Motor neuron (in vitro differentiated cells): ENCODE measurements at regions not wholly inside any gene's neighbourhood (a gene's known extent, or its start where the extent isn't known, plus 50 kb on each side); places are given as distances from the start of the nearest gene placed in this dataset.

Experiments
- ATAC-seq, 8 experiments: fragments of 200-7000 bp; cut with Tn5 transposase; replicated peaks in 6 of 8; 2 replicates each; pipeline ENCODE4 v1.8.0; 2021; ENCODE audit warnings: mild to moderate bottlenecking in 8 of 8, moderate library complexity in 8 of 8
- H3K27ac ChIP-seq, 2 donors: fragments of 250-450 bp; sonication (Bioruptor Pico); 2 replicates each; pipeline ENCODE4 v1.9.0; 2021; ENCODE audit warnings: antibody characterized with exemption in 2 of 2, mild to moderate bottlenecking in 2 of 2, moderate library complexity in 1 of 2
- H3K4me1 ChIP-seq, 2 donors: fragments of 250-450 bp; sonication (Bioruptor Pico); replicated peaks in 1 of 2; 2 replicates each; pipeline ENCODE4 v1.6.1; 2021; ENCODE audit warnings: antibody characterized with exemption in 2 of 2, mild to moderate bottlenecking in 2 of 2, moderate library complexity in 1 of 2
- H3K4me3 ChIP-seq, 5 donors: fragments of 250-450 bp; sonication (Bioruptor Pico); 2 replicates each; pipeline ENCODE4 v1.9.0; 2021; ENCODE audit warnings: antibody characterized with exemption in 5 of 5, mild to moderate bottlenecking in 5 of 5, moderate library complexity in 4 of 5
- WGBS, 10 experiments: fragments of 450-650 bp; shearing (Covaris generic); methylation state at CpG; one replicate each; pipeline ENCODE4 v1.0.0; 2022; 5-methylcytosine and 5-hydroxymethylcytosine counted together
- in situ Hi-C, 9 experiments: fragments of 400-800 bp; cut with MboI; loops; one replicate each; pipeline ENCODE4 v1.15.0; 2021; ENCODE audit warnings: low sequenced_read_pairs in 9 of 9, low pct_unique_long_range_greater_than_20kb in 2 of 9; ENCODE audit not compliant: unreplicated experiment in 9 of 9

GRCh38 chr6:37095997-37096396, 74.0 kb upstream of the PIM1 start:
- Histone ChIP-seq H3K4me3 (no peak overlapping the region), H3K27ac (no peak overlapping the region), H3K4me1 (peaks cover 0 to 11% of the 10 kb centered on the region in 2 donors)
- in situ Hi-C loops = no loop called here
- ATAC-seq = no peak
- WGBS, 10 experiments = 83 to 100% (median 100%) methylated on average over 1 of the region's 1 CpG; no CpG with 5 or more reads in 7 of the 10 experiments

GRCh38 chr6:37097335-37097734, 72.6 kb upstream of the PIM1 start:
- peaks cover 11 to 21% of the 10 kb centered on the region in 2 donors for H3K4me1 ChIP-seq
- H3K4me3 ChIP-seq = no peak overlapping the region
- in situ Hi-C loops = no loop called here
- 47 to 100% (median 79%) methylated on average over 1 to 4 of the region's 4 CpGs; no CpG with 5 or more reads in 4 of the 10 experiments for WGBS, 10 experiments
- no peak overlapping the region for H3K27ac ChIP-seq
- no peak for ATAC-seq

- Histone ChIP-seq H3K4me3 (no peak overlapping the region), H3K4me1 (peaks cover 24 to 27% of the 10 kb centered on the region in 2 donors), H3K27ac (no peak overlapping the region)
- no peak for ATAC-seq
- 39 to 89% (median 73%) methylated on average over 1 to 2 of the region's 2 CpGs; no CpG with 5 or more reads in 4 of the 10 experiments for whole genome bisulfite sequencing, 10 experiments
- in situ Hi-C loops = no loop called here
These were observed 70.5 kb upstream of the PIM1 start for GRCh38 chr6:37099442-37099841.

- Histone ChIP-seq H3K4me3 (no peak overlapping the region), H3K27ac (no peak overlapping the region), H3K4me1 (peaks cover 36 to 40% of the 10 kb centered on the region in 2 donors)
- 69 to 95% (median 85%) methylated on average over 2 to 6 of the region's 6 CpGs; no CpG with 5 or more reads in 2 of the 10 experiments for whole genome bisulfite sequencing, 10 experiments
- no peak for ATAC-seq
- in situ Hi-C loops = no loop called here
These were observed 69.2 kb upstream of the PIM1 start for GRCh38 chr6:37100745-37101144.

- Histone ChIP-seq H3K4me3 (peak overlapping the region in 4 of 5 donors; percentile 8 to 24 (median 16)), H3K27ac (peak overlapping the region; percentile 89 to 90), H3K4me1 (peaks cover 36 to 43% of the 10 kb centered on the region in 2 donors)
- WGBS, 10 experiments = 0 to 36% (median 18%) methylated on average over 1 to 4 of the region's 5 CpGs; no CpG with 5 or more reads in 5 of the 10 experiments
- in situ Hi-C loops = no loop called here
- ATAC-seq = no peak
These were observed 68.0 kb upstream of the PIM1 start for GRCh38 chr6:37101991-37102298.

GRCh38 chr6:37102299-37103168, 67.4 kb upstream of the PIM1 start:
- in situ Hi-C loops = no loop called here
- Histone ChIP-seq H3K27ac (peak overlapping the region; percentile 89 to 90), H3K4me1 (peaks cover 36 to 43% of the 10 kb centered on the region in 2 donors), H3K4me3 (peak overlapping the region; percentile 8 to 24 (median 19))
- peak; percentile 86 to 93 (median 92) for ATAC-seq
- WGBS, 10 experiments = 0 to 14% (median 0%) methylated on average over 1 to 13 of the region's 36 CpGs; no CpG with 5 or more reads in 3 of the 10 experiments

GRCh38 chr6:37103169-37104039, 66.5 kb upstream of the PIM1 start:
- peaks cover 36 to 43% of the 10 kb centered on the region in 2 donors for H3K4me1 ChIP-seq
- H3K4me3 ChIP-seq = peak overlapping the region; percentile 8 to 24 (median 19)
- 3 to 100% (median 22%) methylated on average over 1 to 9 of the region's 10 CpGs for WGBS, 10 experiments
- in situ Hi-C loops = no loop called here
- peak overlapping the region; percentile 89 to 90 for H3K27ac ChIP-seq
- ATAC-seq = peak; percentile 2 to 28 (median 10)

GRCh38 chr6:37104824-37105147, 65.2 kb upstream of the PIM1 start:
- WGBS, 10 experiments = 20 to 94% (median 70%) methylated on average over 1 to 2 of the region's 2 CpGs; no CpG with 5 or more reads in 6 of the 10 experiments
- Histone ChIP-seq H3K4me1 (peaks cover 38 to 45% of the 10 kb centered on the region in 2 donors), H3K27ac (peak overlapping the region in 1 of 2 donors; percentile 89), H3K4me3 (no peak overlapping the region)
- in situ Hi-C loops = no loop called here
- no peak for ATAC-seq

GRCh38 chr6:37105148-37106050, 64.6 kb upstream of the PIM1 start:
- peaks cover 44 to 51% of the 10 kb centered on the region in 2 donors for H3K4me1 ChIP-seq
- in situ Hi-C loops = no loop called here
- no peak overlapping the region for H3K4me3 ChIP-seq
- peak overlapping the region in 1 of 2 donors; percentile 89 for H3K27ac ChIP-seq
- 42 to 93% (median 60%) methylated on average over 2 to 6 of the region's 6 CpGs for WGBS, 10 experiments
- no peak for ATAC-seq

GRCh38 chr6:37106051-37106363, 63.9 kb upstream of the PIM1 start:
- Histone ChIP-seq H3K27ac (no peak overlapping the region), H3K4me3 (no peak overlapping the region), H3K4me1 (peaks cover 50 to 57% of the 10 kb centered on the region in 2 donors)
- in situ Hi-C loops = no loop called here
- no peak for ATAC-seq

- no peak for ATAC-seq
- Histone ChIP-seq H3K27ac (no peak overlapping the region), H3K4me3 (no peak overlapping the region), H3K4me1 (peaks cover 46 to 55% of the 10 kb centered on the region in 2 donors)
- in situ Hi-C loops = no loop called here
- 79 to 100% (median 92%) methylated on average over 1 to 6 of the region's 8 CpGs; no CpG with 5 or more reads in 2 of the 10 experiments for WGBS, 10 experiments
These were observed 63.4 kb upstream of the PIM1 start for GRCh38 chr6:37106554-37106953.

- Histone ChIP-seq H3K4me3 (no peak overlapping the region), H3K4me1 (peaks cover 42 to 50% of the 10 kb centered on the region in 2 donors), H3K27ac (no peak overlapping the region)
- in situ Hi-C loops = no loop called here
- ATAC-seq = no peak
- WGBS, 10 experiments = 68 to 100% (median 86%) methylated on average over 1 to 7 of the region's 7 CpGs; no CpG with 5 or more reads in 2 of the 10 experiments
These were observed 62.9 kb upstream of the PIM1 start for GRCh38 chr6:37106982-37107491.
